ENCODE measurements at regions not wholly inside any gene's neighbourhood (a gene's known extent, or its start where the extent isn't known, plus 50 kb on each side); places are given as distances from the start of the nearest gene placed in this dataset.

GRCh38 chr6:10166031-10166430 is 248.8 kb downstream of the TFAP2A start:
- no peaks in the 10 kb centered on the region for H3K4me1 ChIP-seq (ENCODE audit: low read depth)
- H3K27me3 ChIP-seq, result no peaks in the 10 kb centered on the region
- H3K27ac ChIP-seq, result no peak overlapping the region
- no peak for TF ChIP-seq CTCF (IDR thresholded peaks at IDR 0.05; ENCODE audit: low read depth, low read length)
- no peaks in the 10 kb centered on the region for H3K9me3 ChIP-seq (ENCODE audit: low read depth)
- no peak overlapping the region for H3K4me3 ChIP-seq
- DNase-seq (ENCODE audit: low read depth in 1 of 2, low spot score in 1 of 2), result no peak
- H3K36me3 ChIP-seq, result no peaks in the 10 kb centered on the region

DNA sequence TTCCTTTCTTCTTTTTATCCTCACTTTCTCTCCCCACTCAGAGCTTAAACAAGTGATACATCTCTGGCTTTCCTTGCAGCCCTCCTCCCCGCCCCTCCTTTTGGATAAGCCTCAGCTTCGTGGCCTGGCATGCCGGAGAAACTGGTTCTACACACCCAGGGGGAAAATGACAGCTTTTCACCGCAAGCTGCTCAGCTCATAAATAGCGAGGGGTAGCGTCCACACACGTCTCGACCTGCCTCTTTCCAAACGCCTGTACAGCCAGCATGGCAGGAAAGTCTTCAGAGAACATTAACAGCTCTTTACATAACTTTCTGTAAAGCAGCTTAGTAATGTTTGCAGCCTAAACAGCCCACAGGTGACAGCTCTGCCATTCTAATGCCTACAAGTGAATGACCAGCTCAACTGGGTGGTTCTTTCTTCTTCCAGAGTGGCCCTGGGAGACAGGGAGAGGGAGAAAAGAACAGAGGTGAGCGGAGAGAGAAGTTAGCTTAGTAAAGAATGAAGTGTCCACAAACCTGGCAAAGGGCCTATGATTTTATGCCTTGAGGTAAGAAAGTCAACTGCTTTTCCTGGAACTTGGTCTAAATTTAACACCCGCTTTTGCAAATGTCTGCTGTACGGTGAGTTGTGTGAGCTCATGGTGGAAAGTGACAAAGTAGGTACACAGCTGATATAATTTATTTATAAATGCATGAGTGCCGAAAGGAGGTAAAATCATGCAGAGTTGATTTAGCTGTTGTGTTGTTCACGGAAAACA is 251.5 kb downstream of the TFAP2A start:
- Histone ChIP-seq H3K9me3 (ENCODE audit: low read depth) (no peaks in the 10 kb centered on the region), H3K4me3 (no peak overlapping the region), H3K27me3 (no peaks in the 10 kb centered on the region), H3K4me1 (ENCODE audit: low read depth) (no peaks in the 10 kb centered on the region), H3K36me3 (no peaks in the 10 kb centered on the region), H3K27ac (no peak overlapping the region)
- TF ChIP-seq CTCF (IDR thresholded peaks at IDR 0.05; ENCODE audit: low read depth, low read length), result no peak
- no peak for DNase-seq (ENCODE audit: low read depth in 1 of 2, low spot score in 1 of 2)

DNA sequence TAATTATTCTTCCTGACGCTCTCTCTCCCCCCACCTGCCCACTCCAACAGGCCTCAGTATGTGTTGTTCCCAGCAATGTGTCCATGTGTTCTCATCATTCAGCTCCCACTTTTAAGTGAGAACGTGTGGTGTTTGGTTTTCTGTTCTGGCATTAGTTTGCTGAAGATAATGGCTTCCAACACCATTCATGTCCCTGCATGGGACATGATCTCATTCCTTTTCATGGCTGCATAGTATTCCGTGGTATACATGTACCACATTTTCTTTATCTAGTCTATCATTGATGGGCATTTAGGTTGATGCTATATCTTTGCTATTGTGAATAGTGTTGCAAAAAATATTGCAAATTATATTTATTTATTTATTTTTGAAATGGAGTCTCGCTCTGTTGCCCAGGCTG is 258.0 kb downstream of the TFAP2A start:
- no peak for DNase-seq (ENCODE audit: low read depth in 1 of 2, low spot score in 1 of 2)
- no peak overlapping the region for H3K4me3 ChIP-seq
- no peak overlapping the region for H3K27ac ChIP-seq
- H3K27me3 ChIP-seq, result no peaks in the 10 kb centered on the region
- no peaks in the 10 kb centered on the region for H3K36me3 ChIP-seq
- H3K4me1 ChIP-seq (ENCODE audit: low read depth), result no peaks in the 10 kb centered on the region
- H3K9me3 ChIP-seq (ENCODE audit: low read depth), result no peaks in the 10 kb centered on the region
- TF ChIP-seq CTCF (IDR thresholded peaks at IDR 0.05; ENCODE audit: low read depth, low read length), result no peak

- no peaks in the 10 kb centered on the region for H3K9me3 ChIP-seq (ENCODE audit: low read depth)
Measured at GRCh38 chr6:10154251-10154650, 260.6 kb downstream of the TFAP2A start.

DNA sequence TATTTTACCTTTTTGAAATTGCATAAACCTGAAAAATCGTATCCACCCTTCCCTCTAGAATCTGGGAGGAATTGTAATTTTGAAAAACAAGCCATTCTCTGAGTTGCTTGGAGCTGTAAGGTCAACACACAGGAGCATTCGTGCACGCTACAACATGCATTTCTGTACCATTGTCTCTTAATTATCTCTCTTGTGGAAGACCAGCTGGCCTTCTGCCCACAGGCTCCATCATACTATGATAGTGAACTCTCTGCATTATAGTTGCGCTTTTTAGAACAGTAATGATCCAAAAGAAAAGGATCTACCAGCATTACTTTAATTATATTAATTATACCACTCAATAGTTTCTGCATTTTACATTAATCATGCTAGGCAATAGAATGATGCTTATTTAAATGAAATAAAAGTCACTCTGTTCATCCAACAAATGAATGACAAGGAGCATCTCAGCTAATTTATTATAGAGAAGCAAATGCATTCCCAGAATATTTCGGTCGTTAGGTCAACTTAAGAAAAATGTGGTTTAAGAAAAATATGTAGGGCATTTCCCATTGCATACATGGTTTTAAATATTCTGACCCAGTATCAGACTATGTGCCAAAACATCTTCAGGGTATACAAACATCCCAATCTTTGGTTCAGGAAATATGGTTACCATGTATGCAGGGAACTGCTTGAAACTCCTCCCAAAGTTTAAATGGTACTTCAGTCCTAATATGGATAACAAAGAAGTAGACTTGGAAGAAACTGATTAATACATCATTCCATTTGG is 263.5 kb downstream of the TFAP2A start:
- Histone ChIP-seq H3K9me3 (ENCODE audit: low read depth) (no peaks in the 10 kb centered on the region), H3K4me1 (ENCODE audit: low read depth) (no peaks in the 10 kb centered on the region), H3K4me3 (no peak overlapping the region), H3K27me3 (no peaks in the 10 kb centered on the region), H3K27ac (no peak overlapping the region), H3K36me3 (no peaks in the 10 kb centered on the region)
- no peak for TF ChIP-seq CTCF (IDR thresholded peaks at IDR 0.05; ENCODE audit: low read depth, low read length)
- DNase-seq (ENCODE audit: low read depth in 1 of 2, low spot score in 1 of 2), result no peak

More at GRCh38 chr6:10154251-10154650, 260.6 kb downstream of the TFAP2A start:
- Histone ChIP-seq H3K4me1 (ENCODE audit: low read depth) (no peaks in the 10 kb centered on the region), H3K27me3 (no peaks in the 10 kb centered on the region), H3K27ac (no peak overlapping the region), H3K4me3 (no peak overlapping the region), H3K36me3 (no peaks in the 10 kb centered on the region)
- no peak for DNase-seq (ENCODE audit: low read depth in 1 of 2, low spot score in 1 of 2)
- TF ChIP-seq CTCF (IDR thresholded peaks at IDR 0.05; ENCODE audit: low read depth, low read length), result no peak
